Endometrium (tissue), 2 donors: ENCODE measurements at regions not wholly inside any gene's neighbourhood (a gene's known extent, or its start where the extent isn't known, plus 50 kb on each side); places are given as distances from the start of the nearest gene placed in this dataset.

Experiments used
- FAIRE-seq: peaks from 2 replicates; lab custom pipeline; 2012; peaks lifted over from hg19 to GRCh38; lab: Jason Lieb, UNC
- donor health status: control.
- donor health status: control.

- no peak for FAIRE-seq
These were observed 56.3 kb downstream of the SLC24A2 start for GRCh38 chr9:19732441-19732951.

GRCh38 chr9:19728101-19728500 is 60.7 kb downstream of the SLC24A2 start:
- no peak for FAIRE-seq

GRCh38 chr9:19725970-19726369 is 62.9 kb downstream of the SLC24A2 start:
- FAIRE-seq, result no peak

- no peak for FAIRE-seq
These were observed 68.5 kb downstream of the SLC24A2 start for GRCh38 chr9:19720377-19720776.

GRCh38 chr9:19703702-19704101 is 85.1 kb downstream of the SLC24A2 start:
- no peak for FAIRE-seq

GRCh38 chr9:19701991-19702390 is 86.8 kb downstream of the SLC24A2 start:
- no peak for FAIRE-seq

GRCh38 chr9:19701274-19701673 is 87.6 kb downstream of the SLC24A2 start:
- no peak for FAIRE-seq

GRCh38 chr9:19700699-19701098 is 88.1 kb downstream of the SLC24A2 start:
- no peak for FAIRE-seq

- no peak for FAIRE-seq
These were observed 89.1 kb downstream of the SLC24A2 start for GRCh38 chr9:19699756-19700155.

- no peak for FAIRE-seq
These were observed 89.9 kb downstream of the SLC24A2 start for GRCh38 chr9:19698960-19699359.

- FAIRE-seq, result no peak
These were observed 94.2 kb downstream of the SLC24A2 start for GRCh38 chr9:19694601-19695000.

GRCh38 chr9:19690128-19690527 is 98.7 kb downstream of the SLC24A2 start:
- FAIRE-seq, result no peak

GRCh38 chr9:19689328-19690101 is 99.3 kb downstream of the SLC24A2 start:
- no peak for FAIRE-seq

- FAIRE-seq, result no peak
These were observed 105.1 kb downstream of the SLC24A2 start for GRCh38 chr9:19683715-19684114.

- FAIRE-seq, result no peak
These were observed 106.4 kb downstream of the SLC24A2 start for GRCh38 chr9:19682397-19682796.

- no peak for FAIRE-seq
These were observed 107.0 kb downstream of the SLC24A2 start for GRCh38 chr9:19681846-19682245.

- no peak for FAIRE-seq
These were observed 110.9 kb downstream of the SLC24A2 start for GRCh38 chr9:19677924-19678323.

- no peak for FAIRE-seq
These were observed 113.3 kb downstream of the SLC24A2 start for GRCh38 chr9:19675492-19675891.

- no peak for FAIRE-seq
These were observed 122.3 kb downstream of the SLC24A2 start for GRCh38 chr9:19666575-19666974.

- no peak for FAIRE-seq
These were observed 123.5 kb downstream of the SLC24A2 start for GRCh38 chr9:19665146-19665863.

GRCh38 chr9:19663570-19663969 is 125.3 kb downstream of the SLC24A2 start:
- FAIRE-seq, result no peak

- no peak for FAIRE-seq
These were observed 126.6 kb downstream of the SLC24A2 start for GRCh38 chr9:19662213-19662612.

GRCh38 chr9:19660019-19660418 is 128.8 kb downstream of the SLC24A2 start:
- no peak for FAIRE-seq
